GM21529 (cell line): ENCODE measurements at regions not wholly inside any gene's neighbourhood (a gene's known extent, or its start where the extent isn't known, plus 50 kb on each side); places are given as distances from the start of the nearest gene placed in this dataset.
A peak's percentile ranks its signal among the peaks of the same experiment; 100 is the strongest.
"Not testable (repeated sequence)": the region's sequence is repeated elsewhere in the genome, so short reads cannot be mapped to it uniquely, and the experiment has no call there.

Experiments used
- ATAC-seq: cut with Tn5 transposase; IDR thresholded peaks from one replicate; pipeline ENCODE4 v1.9.1; 2021; ENCODE audit not compliant: unreplicated experiment

DNA sequence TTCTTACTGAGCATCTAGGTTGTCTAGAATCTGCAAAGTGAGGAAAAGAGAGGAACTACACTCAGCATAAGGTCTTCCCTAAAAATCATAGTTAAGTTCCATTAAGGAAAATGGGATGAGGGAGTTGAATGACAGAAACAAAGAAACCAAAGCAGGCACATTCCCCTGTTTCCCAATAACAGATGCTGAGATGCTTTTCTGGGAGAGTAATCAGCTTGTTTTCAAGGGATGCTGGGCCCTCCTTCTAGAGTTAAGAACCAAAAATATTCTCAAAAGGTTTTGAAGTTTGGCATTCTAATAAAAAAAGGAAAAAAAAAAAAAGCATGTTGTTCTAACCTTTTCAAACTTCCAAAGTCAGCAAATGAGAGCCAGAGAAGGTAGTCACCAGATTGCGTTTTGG, 105.2 kb upstream of the ZNF648 start:
- no peak for ATAC-seq

DNA sequence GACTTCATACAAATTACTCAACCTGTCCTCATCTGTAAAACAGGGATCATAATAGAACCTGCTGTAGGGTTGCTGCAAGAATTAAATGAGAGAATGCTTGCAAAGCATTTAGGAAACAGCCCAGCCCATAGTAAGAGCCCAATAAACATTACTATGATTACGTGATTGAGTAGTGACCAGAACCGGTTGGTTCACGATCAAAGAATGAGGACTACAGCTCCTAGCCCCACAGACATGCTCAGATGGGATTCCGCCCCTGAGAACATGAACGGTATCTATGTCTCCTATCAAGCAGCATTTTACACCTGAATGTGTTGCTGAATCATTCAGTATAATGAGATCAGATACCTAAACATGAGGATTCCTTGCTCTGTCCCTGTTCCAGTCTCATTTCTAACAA, 104.8 kb upstream of the ZNF648 start:
- ATAC-seq: no peak

DNA sequence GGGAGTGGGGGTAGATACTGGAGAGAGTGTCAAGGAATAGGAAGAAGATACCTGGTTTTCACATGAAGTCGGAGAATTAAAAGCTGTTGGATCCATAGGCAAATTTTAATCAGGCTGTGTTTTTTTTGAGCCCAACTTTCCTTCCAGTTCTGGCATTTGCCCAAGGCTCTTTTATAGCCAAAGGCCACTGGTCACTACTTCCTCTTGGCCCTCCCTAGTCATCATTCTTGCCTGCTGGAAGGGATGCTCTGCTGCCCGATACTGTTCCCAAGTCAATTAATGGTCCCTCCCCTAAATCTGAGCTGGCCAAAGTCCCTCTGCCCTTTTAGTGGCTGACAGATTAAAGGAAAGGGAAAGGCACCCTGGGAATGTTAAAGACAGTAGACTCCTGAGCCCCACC, 102.8 kb upstream of the ZNF648 start:
- ATAC-seq: no peak

DNA sequence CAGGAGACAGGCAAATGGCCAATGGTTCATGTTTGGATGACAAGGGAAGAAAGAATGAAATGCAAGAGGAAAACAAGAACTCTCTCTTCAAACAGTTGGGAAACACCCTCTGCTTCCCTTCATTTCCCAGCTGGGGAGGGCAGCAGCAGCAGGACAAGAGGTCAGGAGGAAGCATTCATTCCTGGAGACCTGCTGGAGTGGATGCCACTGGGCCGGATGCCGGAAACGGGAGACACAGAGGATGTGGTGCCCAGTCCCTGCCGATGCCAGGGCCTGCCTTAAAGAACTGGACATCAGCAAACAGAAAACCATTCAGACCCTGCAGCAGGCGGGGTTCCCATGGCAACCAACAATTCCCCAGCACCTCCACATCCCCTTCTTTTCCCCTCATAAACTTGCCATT, 102.3 kb upstream of the ZNF648 start:
- no peak for ATAC-seq

DNA sequence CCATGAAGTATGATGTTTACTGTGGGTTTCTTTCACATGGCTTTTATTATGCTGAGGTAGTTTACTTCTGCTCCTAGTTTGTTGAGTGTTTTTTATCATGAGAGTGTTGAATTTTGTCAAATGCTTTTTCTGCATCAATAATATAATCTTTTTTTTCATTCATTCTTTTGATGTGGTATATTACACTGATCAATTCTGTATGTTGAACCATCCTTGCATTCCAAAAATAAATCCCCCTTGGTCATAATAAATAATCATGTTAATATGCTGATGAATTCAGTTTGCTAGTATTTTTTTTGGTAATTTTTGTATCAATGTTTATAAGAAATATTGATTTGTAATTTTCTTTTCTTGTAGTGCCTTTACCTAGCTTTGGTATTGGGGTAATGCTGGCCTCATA, 97.9 kb upstream of the ZNF648 start:
- ATAC-seq: no peak

DNA sequence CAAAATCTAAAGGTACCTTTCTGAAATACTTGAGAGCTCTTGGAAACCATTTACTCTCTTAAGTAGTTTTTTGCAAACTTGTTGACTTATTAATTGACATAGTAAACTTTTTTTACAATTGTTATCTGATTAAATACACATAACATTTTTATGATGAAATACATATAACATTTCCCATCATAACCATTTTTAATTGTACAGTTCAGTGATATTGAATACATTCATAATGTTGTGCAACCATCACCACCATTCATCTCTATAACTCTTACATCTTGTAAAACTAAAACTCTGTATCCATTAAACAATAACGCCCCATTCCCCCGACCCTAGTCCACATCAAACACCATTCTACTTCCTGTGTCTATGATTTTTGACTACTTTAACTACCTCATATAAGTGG, 95.7 kb upstream of the ZNF648 start:
- no peak for ATAC-seq

DNA sequence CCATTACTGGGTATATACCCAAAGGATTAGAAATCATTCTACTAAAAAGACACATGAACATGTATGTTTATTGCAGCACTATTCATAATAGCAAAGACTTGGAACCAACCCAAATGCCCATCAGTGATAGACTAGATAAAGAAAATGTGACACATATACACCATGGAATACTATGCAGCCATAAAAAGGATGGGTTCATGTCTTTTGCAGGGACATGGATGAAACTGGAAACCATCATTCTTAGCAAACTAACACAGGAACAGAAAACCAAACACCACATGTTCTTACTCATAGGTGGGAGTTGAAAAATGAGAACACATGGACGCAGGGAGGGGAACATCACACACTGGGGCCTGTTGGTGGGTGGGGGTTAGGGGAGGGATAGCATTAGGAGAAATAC, 92.9 kb upstream of the ZNF648 start:
- ATAC-seq: not testable (repeated sequence)

DNA sequence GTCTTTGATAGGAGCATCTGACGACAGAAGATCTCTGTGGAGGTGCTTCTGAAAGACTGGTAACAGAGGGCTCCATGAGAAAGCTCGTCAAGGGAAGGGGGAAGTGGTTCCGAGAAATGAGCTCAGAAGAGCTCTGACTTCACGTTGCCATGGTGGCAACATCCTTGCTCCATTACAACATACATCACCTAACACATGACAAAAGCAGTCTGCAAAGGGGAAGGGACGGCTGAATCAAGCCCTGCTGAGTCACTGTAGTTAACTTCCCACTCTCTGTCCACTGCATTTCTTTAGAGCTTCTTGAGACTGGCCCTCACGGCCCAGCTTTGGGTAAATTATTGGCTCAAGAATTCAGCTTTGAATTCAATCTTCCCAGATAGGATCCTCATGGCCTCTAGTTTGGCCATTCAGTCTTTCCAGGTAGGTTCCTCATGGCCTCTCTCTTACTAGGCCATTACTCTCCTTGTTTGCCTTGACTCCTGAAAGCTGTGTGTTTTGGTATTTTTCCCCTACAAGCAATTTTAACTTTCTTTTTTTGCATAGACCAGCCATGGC, 88.0 kb upstream of the ZNF648 start:
- ATAC-seq: no peak

DNA sequence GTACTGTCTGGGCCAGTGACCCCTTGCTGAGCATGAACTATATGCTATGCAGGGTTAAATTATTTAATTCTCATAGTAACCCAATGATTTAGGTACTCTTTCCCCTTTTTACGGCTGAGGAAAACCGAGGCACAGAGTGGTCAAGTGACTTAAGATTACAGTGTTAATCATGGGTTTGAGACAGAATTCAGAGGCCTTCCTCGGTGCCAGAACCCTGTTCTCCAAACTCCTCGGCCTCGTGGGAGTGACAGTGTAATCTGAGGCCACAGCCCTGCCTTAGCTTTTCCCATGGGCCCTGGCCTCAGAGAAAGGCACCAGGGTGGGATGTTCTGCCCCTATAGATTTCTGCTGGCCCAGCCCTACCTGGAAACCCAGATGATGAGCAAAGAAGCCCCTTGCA, 86.4 kb upstream of the ZNF648 start:
- no peak for ATAC-seq

DNA sequence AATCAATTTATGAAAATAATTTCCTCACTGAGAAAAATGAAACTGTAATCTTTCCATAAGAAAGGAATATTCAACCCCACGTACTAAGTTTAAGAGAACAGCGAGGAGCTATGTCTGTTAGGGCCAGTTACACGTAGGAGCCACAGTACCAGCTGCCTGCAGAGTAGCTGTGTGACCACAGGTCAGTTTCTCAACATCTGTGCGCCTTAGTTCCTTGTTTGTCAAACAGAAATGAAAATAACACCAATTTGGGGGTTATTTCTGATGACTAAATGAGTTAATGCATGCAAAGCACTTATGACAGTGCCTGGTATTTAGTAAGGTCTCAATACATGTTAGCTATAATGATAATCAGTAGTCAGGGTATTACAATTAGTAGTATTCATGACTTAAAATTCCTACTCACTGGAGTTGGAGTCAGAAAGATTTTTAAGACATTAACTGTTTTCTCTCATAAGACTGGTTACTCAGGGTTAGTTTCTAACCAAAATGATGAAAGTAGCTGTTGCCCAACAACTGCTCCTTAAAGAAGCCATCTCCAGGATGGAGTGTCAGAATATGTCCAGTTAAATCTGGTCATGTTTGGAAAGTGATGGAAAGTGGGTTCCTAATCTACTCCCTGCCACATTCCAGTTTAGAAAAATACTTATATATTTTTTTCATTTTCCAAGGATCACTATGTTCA, 85.8 kb upstream of the ZNF648 start:
- peak; percentile 93 for ATAC-seq

DNA sequence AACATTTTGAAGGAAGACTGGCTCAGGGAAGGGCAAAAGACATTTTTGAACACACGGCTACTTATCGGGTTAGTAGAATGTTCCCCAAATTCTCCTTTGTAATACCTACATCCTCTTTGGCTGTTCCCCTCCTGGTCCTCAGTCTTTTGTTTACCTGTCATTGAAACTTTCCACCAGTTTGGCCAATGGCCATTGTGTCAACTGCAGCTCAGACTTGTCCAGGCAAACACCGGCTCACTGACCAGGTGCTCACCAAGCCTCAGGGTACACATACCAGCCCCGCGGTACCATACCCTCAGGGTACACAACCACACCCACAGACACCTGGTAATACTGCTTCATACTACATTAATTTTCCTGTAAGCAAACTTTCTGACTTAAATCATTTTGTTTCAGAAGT, 84.8 kb upstream of the ZNF648 start:
- no peak for ATAC-seq

DNA sequence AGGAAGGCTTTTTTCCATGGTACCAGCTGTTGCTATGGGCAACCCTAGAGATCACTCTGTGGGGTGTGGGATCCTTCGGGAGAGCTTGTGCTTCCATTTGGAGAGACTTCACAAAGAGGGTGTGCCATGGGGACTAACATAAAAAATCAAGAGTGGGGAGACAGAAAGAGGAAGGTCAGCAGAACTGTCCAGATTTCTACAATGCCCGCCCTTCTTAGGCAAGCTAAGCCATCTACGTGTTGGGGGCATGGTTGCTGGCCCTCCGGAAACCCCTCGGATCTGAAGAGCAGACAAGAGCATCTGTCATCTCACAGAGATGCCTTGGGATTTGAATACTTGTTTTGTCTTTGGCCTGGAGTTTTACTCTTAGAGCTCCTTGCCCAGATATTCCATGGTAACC, 83.9 kb upstream of the ZNF648 start:
- no peak for ATAC-seq

DNA sequence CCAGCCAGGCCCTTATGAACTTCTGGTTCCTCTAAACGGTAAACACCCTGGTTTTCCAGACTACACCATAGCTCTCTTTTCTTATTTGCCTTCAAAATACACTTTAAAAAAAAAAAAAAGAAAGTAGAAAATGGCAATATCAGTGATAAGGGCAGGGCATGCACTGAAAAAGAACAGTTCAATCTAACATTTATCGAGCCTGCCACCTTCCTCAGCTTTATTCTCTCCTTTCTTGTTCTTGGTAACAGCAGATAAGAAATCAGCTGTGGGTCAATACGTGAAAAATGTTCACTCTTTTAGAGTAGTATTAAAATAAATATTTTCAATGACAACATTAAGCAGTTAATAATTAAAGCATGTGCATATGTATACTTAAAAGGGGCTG, 83.1 kb upstream of the ZNF648 start:
- ATAC-seq: no peak

DNA sequence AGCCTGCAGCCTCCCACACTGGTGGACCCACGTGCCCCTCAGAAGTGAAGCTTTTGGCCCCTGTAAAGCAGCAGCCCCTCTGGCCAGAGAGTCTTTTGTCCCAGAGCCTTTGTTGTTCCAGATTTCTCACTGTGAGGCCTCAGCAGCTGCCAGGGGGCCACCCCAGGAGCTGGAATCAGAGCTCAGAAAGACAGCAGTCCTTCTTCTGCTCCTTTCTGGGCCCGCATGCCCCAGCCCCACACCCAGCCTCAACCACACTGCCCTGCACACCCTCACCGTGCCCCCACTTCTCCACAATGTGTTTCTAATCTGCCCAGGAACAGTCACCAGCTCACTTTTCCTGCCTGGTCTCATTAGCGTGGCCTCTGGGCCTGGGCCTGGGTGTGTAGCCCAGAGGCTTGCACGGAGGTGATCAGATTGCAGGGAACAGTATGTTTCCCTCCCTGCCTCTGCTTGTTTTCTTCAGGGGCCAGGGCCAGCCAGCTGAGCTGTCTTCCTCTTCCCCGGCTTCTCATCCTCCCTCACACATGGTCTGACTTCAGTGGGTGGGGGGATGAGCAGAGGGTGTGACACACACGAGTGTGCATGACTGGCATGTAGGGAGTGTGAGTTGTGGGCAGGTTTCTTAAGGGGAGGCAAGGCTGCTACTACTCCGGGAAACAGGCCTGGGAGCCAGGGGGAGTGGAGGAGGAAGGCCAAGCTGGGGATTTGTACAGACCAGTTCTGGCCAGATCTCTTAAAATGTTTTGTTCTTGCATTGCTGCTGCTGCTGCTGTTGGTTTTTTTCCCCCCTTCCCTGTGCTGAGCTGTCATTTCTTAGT, 82.5 kb upstream of the ZNF648 start:
- ATAC-seq: no peak

DNA sequence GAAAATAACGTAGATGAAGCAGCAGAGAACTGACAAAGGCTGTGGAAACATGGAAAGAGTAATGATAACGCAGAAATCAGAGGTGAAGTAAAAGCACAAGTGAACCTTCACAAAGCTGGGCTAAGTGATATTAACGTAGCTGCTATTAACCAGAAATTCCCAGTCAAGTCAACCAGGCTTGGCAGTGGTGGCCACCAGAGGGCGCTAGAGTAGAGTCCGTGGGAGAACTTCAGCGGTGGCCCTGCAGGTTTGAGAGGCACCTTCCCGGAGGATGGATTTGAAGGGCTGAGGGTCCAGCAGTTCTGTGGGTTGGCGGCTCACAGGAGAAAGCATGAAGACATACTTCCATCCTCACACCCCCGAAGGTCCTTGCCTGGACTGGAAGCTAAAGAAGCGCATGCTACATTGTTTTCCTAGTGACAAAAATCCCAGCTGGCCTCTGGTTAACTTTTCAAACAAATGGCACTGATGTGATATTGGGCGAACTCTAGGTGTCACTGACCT, 81.7 kb upstream of the ZNF648 start:
- no peak for ATAC-seq

DNA sequence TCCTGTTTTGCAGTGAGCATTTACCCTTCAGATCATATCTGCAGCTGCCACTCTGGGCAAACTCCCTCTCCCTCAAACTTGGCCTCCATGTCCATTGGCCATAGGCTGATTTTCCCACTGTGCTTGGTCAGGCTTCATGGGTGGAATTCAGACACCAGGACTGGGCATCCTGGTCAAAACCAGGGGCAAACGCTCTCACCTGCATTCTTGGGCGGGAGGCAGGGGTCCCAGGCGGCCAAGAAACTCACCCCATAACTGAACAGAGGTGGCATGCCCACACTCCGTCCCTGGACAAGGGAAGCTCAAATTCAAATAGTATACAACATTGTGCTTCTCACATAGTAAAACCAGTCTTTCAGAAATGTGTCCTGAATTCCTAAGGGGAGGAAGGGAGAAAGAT, 81.1 kb upstream of the ZNF648 start:
- ATAC-seq: no peak

DNA sequence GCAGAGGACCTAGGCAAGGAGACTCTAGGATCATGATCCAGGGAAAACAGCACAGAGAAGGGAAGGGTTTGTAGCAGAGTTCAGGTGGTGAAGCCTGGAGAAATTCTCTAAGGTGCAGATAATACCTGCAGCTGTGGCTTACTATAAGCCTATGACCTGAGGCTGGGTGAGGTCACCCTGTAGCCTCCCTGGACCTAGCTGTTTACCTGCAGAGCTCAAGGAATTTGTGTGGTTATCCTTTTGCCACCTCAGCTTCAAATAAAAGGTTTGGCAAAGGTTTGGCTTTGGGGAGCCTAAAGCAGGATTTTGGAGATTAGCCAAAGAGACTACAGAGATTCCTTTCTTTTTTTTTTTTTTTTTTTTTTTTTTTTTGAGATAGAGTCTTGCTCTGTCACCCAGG, 79.5 kb upstream of the ZNF648 start:
- ATAC-seq: no peak

DNA sequence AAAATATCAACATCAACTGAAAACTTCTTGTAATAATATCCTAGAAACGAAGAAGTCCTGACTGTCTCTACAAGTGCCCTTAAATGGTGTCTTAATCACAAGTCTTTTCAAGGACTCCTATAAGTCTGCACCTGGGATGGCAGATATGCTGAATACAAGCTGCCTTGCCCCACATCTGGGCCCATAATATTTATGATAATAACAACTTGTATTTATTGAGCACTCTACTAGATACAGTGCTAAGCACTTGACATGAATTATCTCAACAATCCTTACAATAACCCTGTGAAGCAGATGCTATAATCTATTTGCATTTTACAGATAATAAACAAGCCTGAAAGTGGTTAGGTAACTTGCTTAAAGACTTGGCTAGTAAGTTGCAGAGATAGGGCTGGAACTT, 78.0 kb upstream of the ZNF648 start:
- ATAC-seq: no peak

DNA sequence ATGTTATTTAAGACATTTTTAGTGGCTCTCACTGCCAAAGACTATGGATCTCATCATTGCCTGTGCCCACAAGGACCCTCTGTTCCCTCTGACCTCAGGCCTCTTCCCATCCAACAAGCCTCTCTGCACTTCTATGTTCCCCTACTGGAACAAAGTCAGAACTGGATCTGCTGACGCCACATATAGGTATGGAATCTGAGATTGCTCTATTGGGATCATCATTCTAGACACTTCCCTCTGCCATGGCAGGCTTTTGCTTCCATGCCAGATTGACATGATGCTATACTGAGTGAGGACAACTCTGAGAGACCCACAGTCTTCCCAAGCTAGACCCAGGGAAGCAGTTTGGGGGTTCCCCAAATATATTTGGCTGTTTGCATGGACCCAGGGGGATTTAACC, 76.0 kb upstream of the ZNF648 start:
- no peak for ATAC-seq

DNA sequence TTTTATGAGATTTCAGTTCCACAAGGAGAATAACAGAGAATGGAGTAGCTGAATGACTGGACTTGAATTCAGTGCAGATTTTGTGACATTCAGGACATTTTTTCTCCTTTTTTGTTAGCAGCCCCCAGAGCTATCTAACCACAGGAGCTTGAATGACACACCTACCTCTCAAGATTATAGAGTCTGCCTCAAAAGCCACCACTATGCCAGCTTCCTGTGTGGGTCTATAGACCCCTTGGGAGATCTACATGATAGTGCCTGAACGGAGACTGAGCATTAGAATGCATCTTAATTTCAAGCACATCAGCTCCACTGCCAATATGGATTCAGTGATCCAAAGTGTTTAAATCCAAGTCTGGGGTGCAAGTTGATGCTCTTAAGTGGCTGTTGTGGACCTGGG, 74.4 kb upstream of the ZNF648 start:
- ATAC-seq: no peak

DNA sequence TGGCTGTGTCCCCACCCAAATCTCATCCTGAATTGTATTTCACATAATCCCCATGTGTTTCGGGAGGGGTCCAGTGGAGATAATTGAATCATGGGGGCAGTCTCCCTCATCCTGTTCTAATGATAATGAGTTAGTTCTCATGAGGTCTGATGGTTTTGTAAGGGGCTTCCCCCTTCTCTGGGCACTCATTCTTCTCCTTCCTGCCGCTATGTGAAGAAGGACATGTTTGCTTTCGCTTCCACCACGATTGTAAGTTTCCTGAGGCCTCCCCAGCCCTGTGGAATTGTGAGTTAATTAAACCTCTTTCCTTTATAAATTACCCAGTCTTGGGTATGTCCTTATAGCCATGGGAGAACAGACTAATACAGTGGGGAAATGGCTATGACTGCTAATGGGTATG, 72.7 kb upstream of the ZNF648 start:
- no peak for ATAC-seq

DNA sequence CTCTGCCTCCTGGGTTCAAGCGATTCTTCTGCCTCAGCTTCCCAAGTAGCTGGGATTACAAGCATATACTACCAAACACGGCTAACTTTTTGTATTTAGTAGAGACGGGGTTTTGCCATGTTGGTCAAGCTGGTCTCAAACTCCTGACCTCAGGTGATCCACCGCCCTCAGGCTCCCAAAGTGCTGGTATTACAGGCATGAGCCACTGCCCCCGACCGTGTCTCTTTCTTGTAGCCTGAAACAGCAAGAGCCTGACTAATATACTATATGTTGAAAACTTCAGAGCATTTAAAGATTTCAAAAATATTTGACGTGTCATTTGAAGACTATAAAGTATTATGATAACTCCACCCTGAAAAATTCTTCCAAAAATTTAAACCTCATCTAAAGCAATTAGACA, 71.7 kb upstream of the ZNF648 start:
- no peak for ATAC-seq
